ENCODE measurements at regions not wholly inside any gene's neighbourhood (a gene's known extent, or its start where the extent isn't known, plus 50 kb on each side); places are given as distances from the start of the nearest gene placed in this dataset.

DNA sequence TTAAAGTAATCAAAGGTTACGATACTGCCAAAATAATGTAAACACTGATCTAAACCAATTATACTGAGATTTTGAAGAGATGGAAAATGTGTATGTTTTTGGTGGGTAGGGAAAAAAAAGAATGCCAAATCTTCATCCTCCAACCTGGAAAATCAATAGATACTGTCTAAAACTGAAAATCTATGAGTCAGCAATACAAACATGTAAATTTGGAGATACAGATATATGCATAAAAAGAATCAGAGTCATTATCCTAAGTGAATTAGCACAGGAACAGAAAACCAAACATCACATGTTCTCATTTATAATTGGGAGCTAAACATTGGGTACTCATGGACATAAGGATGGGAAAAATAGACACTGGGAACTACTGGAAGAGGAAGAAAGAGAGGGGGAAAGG is 197.4 kb upstream of the TRPC5 start:
- Histone ChIP-seq H3K9me3 (ENCODE audit: control insufficient read depth, low read length) (no peaks in the 10 kb centered on the region), H3K27me3 (ENCODE audit: control insufficient read depth, insufficient read depth, low read length, poor library complexity, severe bottlenecking) (no peaks in the 10 kb centered on the region), H3K36me3 (ENCODE audit: control insufficient read depth, insufficient read depth, low read length) (no peaks in the 10 kb centered on the region), H3K4me3 (ENCODE audit: low read length) (no peak overlapping the region), H3K4me1 (ENCODE audit: control insufficient read depth, insufficient read depth, low read length) (no peaks in the 10 kb centered on the region), H3K9ac (ENCODE audit: extremely low read depth, low read length, poor library complexity, severe bottlenecking) (no peak overlapping the region), H3K27ac (ENCODE audit: low read depth, low read length) (no peak overlapping the region)
- no peaks in the 10 kb centered on the region for H3K9me3 Mint-ChIP-seq
- H3K27me3 Mint-ChIP-seq (ENCODE audit: insufficient read depth) = peaks cover 2% of the 10 kb centered on the region
- H3K4me1 Mint-ChIP-seq = peaks cover 6% of the 10 kb centered on the region
- H3K4me3 Mint-ChIP-seq = no peak overlapping the region
- no peaks in the 10 kb centered on the region for H3K36me3 Mint-ChIP-seq (ENCODE audit: low read depth)
- no peak for DNase-seq
- TF ChIP-seq CTCF (conservative IDR thresholded peaks at IDR 0.05) = no peak
- WGBS, 2 experiments (ENCODE audit: insufficient coverage in 1 of 2, insufficient read length in 1 of 2) = no CpG with 5 or more reads among the region's 1 CpG
- no peak overlapping the region for H3K27ac Mint-ChIP-seq

- H3K4me3 Mint-ChIP-seq = no peak overlapping the region
- Histone ChIP-seq H3K4me1 (ENCODE audit: control insufficient read depth, insufficient read depth, low read length) (no peaks in the 10 kb centered on the region), H3K27ac (ENCODE audit: low read depth, low read length) (no peak overlapping the region), H3K27me3 (ENCODE audit: control insufficient read depth, insufficient read depth, low read length, poor library complexity, severe bottlenecking) (no peaks in the 10 kb centered on the region), H3K9ac (ENCODE audit: extremely low read depth, low read length, poor library complexity, severe bottlenecking) (no peak overlapping the region), H3K4me3 (ENCODE audit: low read length) (no peak overlapping the region), H3K36me3 (ENCODE audit: control insufficient read depth, insufficient read depth, low read length) (no peaks in the 10 kb centered on the region), H3K9me3 (ENCODE audit: control insufficient read depth, low read length) (no peaks in the 10 kb centered on the region)
- H3K27me3 Mint-ChIP-seq (ENCODE audit: insufficient read depth) = peaks cover 6% of the 10 kb centered on the region
- TF ChIP-seq CTCF (conservative IDR thresholded peaks at IDR 0.05) = no peak
- peaks cover 26% of the 10 kb centered on the region for H3K4me1 Mint-ChIP-seq
- peak overlapping the region; percentile 45 for H3K27ac Mint-ChIP-seq
- no peaks in the 10 kb centered on the region for H3K9me3 Mint-ChIP-seq
- no peak for DNase-seq
- 35% methylated on average over 2 of the region's 2 CpGs; no CpG with 5 or more reads in 1 of the 2 experiments for WGBS, 2 experiments (ENCODE audit: insufficient coverage in 1 of 2, insufficient read length in 1 of 2)
- H3K36me3 Mint-ChIP-seq (ENCODE audit: low read depth) = no peaks in the 10 kb centered on the region
Observed at GRCh38 chrX:112270991-112271390, 188.4 kb upstream of the TRPC5 start.

DNA sequence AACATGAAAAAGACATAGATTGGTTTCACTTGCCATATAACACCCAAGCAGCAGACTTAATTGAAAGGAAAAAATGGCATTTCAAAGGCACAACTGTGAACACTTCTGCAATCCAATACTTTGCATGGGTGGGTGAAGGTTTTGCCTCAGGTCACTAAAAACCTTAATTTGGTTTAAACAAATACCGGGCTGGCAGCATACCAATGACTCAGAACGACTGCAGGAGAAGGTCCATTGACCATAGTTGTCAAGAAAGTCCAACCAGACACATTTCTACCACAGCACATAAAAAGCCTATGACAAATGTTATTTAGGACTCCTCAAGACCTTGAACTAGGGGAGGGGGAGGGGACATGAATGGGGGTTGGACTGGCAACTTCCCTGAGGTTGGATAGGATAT is 183.6 kb upstream of the TRPC5 start:
- Histone ChIP-seq H3K9ac (ENCODE audit: extremely low read depth, low read length, poor library complexity, severe bottlenecking) (no peak overlapping the region), H3K27me3 (ENCODE audit: control insufficient read depth, insufficient read depth, low read length, poor library complexity, severe bottlenecking) (no peaks in the 10 kb centered on the region), H3K9me3 (ENCODE audit: control insufficient read depth, low read length) (no peaks in the 10 kb centered on the region), H3K4me3 (ENCODE audit: low read length) (no peak overlapping the region), H3K4me1 (ENCODE audit: control insufficient read depth, insufficient read depth, low read length) (no peaks in the 10 kb centered on the region), H3K27ac (ENCODE audit: low read depth, low read length) (no peak overlapping the region), H3K36me3 (ENCODE audit: control insufficient read depth, insufficient read depth, low read length) (no peaks in the 10 kb centered on the region)
- H3K9me3 Mint-ChIP-seq = peaks cover 8% of the 10 kb centered on the region
- WGBS, 2 experiments (ENCODE audit: insufficient coverage in 1 of 2, insufficient read length in 1 of 2) = 100% methylated on average over 2 of the region's 2 CpGs; no CpG with 5 or more reads in 1 of the 2 experiments
- H3K27ac Mint-ChIP-seq = no peak overlapping the region
- no peaks in the 10 kb centered on the region for H3K36me3 Mint-ChIP-seq (ENCODE audit: low read depth)
- H3K4me1 Mint-ChIP-seq = peaks cover 16% of the 10 kb centered on the region
- no peak for DNase-seq
- no peak overlapping the region for H3K4me3 Mint-ChIP-seq
- H3K27me3 Mint-ChIP-seq (ENCODE audit: insufficient read depth) = peaks cover 21% of the 10 kb centered on the region
- TF ChIP-seq CTCF (conservative IDR thresholded peaks at IDR 0.05) = no peak
